ENCODE measurements at regions not wholly inside any gene's neighbourhood (a gene's known extent, or its start where the extent isn't known, plus 50 kb on each side); places are given as distances from the start of the nearest gene placed in this dataset.

DNA sequence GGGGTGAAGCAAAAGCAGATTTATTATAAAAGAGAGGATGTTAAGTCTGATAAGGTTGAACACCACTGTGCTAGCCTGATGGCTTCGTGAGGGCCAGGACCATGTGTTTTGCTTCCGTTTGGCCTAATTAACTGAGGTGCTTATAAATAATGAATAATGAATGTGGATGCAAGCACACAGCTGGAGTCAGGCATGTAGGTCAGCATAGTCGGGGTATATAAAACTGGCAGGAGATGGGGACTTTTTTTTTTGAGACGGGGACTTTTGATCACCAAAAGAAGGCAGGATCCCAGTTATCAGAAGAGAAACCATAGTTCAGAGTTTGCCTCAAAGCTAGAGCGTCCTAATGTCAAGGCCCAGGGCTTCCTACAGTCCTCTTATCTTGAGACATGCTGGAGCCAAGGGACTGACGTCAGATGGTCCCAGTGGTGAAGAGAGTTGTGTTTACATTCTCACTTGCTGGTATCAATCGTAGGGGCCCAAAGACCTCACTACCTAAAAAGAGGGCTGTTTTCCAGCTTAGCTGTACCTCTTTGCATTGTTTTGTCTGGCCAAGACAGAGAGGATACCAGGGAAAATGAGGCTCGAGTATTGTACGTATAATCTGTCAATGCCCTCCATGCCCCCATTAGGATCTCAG is 50.4 kb downstream of the RTL9 start:
- no peak overlapping the region for H3K27ac ChIP-seq
- no peaks in the 10 kb centered on the region for H3K36me3 ChIP-seq
- H3K4me1 ChIP-seq = peaks cover 4% of the 10 kb centered on the region
- no peak for DNase-seq
- no peaks in the 10 kb centered on the region for H3K27me3 ChIP-seq
- no peak overlapping the region for H3K4me3 ChIP-seq
- H3K9me3 ChIP-seq (replicated peaks) = no peaks in the 10 kb centered on the region

DNA sequence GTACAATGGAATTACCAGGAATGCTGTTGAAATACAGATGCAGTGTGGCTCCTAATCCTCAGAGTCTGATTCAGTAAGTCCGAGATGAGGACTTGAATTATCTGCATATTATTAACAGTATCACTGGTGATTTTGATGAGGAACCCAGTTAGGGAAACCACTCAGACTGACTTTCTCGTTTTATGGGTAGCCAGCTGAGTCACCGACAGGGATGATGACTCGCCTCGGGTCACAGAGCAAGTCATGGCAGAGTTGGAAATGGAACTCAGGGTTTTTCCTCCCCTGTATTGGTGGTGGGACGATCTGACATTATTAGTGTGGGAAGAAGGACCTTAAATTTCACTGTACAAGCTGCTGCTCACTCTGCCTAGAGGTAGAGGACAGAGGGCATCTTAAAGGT is 51.3 kb downstream of the RTL9 start:
- DNase-seq = no peak
- H3K4me1 ChIP-seq = peaks cover 4% of the 10 kb centered on the region
- no peak overlapping the region for H3K27ac ChIP-seq

DNA sequence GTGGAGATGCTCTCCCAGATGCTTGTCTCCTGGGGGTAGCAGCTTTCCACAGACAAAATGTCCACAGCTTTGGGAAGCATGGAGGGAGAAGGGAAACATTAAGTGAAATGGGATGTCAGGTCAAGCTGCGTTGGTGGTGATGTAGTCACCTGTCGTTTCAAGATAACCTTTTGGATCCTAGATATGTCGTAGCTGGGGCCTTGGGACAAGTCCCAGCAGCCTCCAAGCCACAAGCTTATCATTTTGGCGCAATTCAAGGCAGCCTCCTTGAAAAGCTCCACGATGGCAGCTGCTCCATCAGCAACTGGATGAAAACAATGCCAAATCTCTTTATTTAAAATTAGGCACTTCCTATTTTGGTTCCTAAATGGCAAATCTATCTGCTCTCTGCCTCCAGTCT is 52.0 kb downstream of the RTL9 start:
- no peak overlapping the region for H3K4me3 ChIP-seq

More for the DNA sequence above, 51.3 kb downstream of the RTL9 start:
- Histone ChIP-seq H3K27me3 (no peaks in the 10 kb centered on the region), H3K36me3 (no peaks in the 10 kb centered on the region), H3K9me3 (replicated peaks) (no peaks in the 10 kb centered on the region), H3K4me3 (no peak overlapping the region)

DNA sequence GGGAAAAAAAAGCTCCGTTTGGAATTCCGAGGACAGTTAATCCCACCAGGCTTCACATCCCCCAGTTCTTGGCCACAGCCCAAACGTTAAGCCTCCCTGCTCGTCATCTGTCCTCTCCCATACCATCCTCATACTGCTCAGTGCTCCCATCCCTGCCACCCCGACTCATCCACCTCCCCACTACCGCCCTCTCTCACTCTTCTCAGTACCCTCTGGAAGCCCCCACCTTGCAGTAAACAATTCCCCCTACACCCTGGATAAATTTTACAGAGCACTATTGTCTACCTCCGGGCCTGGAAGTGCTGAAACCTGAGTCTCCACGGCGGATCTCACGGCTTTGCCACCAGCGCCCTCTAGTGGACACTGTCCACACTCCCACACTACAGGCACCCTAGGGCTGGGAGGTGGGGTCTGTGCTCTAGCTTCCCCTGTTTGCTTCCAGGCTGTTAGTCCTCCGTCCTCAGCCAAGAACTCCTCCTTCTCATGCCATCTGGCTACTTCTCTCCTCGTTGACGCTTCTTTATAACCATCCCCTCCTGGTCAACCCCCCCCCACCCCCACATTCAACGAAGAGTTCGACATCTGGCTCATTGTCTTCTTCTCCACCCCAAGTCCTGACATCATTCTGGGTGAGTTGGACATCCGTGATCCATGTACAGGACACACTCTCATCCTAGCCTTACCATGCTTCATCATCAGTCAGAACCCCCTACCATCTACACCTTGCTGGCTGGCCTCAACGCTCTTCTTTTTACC is 54.5 kb downstream of the RTL9 start:
- Histone ChIP-seq H3K4me3 (peak overlapping the region; percentile 59), H3K36me3 (no peaks in the 10 kb centered on the region), H3K27ac (peak overlapping the region; percentile 41; the same call in 1 of the 2 replicates), H3K4me1 (peaks cover 4% of the 10 kb centered on the region), H3K9me3 (replicated peaks) (no peaks in the 10 kb centered on the region), H3K27me3 (no peaks in the 10 kb centered on the region)
- peak; percentile 67 to 87 for DNase-seq

More for the DNA sequence above, 52.0 kb downstream of the RTL9 start:
- no peaks in the 10 kb centered on the region for H3K36me3 ChIP-seq
- peaks cover 4% of the 10 kb centered on the region for H3K4me1 ChIP-seq
- H3K9me3 ChIP-seq (replicated peaks) = no peaks in the 10 kb centered on the region
- H3K27me3 ChIP-seq = no peaks in the 10 kb centered on the region
- H3K27ac ChIP-seq = no peak overlapping the region
- no peak for DNase-seq

DNA sequence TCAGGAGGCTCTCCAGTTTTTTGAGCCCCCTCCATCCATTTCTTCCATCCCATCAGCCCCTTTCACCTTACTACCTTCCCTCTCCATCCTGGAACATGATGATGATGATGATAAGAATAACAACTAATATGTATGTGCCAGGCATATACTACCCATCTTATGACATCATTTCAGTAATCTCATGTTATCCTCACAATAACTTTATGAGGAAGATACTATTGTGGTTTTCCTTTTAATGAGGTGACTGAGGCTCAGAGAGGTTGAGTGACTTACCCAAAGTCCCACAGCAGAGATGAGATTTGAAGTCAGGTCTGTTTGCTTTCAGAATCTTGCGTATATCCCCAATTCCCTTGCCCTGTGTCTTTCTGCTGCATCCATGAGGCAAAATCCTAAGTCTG is 55.1 kb downstream of the RTL9 start:
- H3K27ac ChIP-seq = no peak overlapping the region
- no peak for DNase-seq
- no peaks in the 10 kb centered on the region for H3K9me3 ChIP-seq (replicated peaks)
- no peaks in the 10 kb centered on the region for H3K36me3 ChIP-seq
- H3K4me3 ChIP-seq = no peak overlapping the region
- peaks cover 4% of the 10 kb centered on the region for H3K4me1 ChIP-seq
- H3K27me3 ChIP-seq = no peaks in the 10 kb centered on the region

DNA sequence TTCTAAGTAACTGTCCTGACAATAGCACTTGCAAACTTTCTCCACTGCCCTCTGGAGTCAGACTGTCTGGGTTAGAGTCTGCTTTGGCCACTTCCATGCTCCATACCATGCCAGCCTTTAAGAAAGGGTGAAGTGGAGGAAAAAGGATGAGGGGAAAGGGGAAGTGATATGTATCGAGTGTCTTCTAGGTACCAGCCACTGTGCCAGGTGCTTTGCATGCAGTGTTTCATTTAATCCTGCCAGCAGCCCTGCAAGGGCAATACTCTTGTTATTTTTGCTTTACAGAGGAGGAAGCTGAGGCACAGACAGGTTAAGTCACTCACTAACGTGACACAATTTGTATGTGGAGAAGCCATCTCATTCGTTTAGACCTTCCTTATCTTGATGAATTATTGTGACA is 55.6 kb downstream of the RTL9 start:
- no peak overlapping the region for H3K4me3 ChIP-seq
- H3K9me3 ChIP-seq (replicated peaks) = no peaks in the 10 kb centered on the region
- DNase-seq = no peak
- peaks cover 6% of the 10 kb centered on the region for H3K4me1 ChIP-seq
- no peak overlapping the region for H3K27ac ChIP-seq
- no peaks in the 10 kb centered on the region for H3K27me3 ChIP-seq
- H3K36me3 ChIP-seq = no peaks in the 10 kb centered on the region

DNA sequence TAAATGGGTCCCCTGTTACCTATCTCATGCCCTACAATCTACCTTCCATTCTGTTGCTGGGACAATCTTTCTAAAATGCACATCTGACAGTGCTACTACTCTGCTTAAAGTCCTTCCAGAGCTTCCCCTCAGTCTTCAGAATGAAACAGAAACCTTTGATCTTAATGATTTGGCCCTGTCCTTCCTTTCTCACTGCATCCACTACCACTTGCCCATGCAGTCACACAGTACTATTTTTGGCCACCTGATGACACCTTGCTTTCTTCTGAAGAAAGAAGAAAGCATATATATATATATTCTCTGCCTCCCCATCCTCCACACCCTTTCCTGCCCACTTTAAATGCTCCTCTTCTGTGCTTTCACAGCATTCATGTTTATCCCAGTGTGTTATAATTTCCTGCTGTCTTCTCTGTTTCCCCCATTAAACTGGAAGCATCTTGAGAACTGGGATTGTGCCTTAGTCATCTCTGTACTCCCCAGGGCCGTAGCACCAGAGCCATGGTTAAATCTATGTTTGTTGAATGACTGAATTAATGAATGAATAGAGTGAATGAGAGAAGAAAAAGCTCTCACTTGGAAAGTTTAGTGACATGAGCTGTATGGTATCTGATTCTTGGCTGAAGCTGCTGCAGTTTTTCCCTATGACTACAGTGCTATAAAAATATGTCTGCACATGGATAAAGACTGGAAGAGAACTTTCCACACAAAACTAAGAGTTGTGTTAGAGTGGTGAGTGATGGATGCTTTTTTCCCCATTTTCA is 56.2 kb downstream of the RTL9 start:
- Histone ChIP-seq H3K4me3 (no peak overlapping the region), H3K27me3 (no peaks in the 10 kb centered on the region), H3K27ac (no peak overlapping the region), H3K9me3 (replicated peaks) (no peaks in the 10 kb centered on the region), H3K4me1 (peaks cover 11% of the 10 kb centered on the region), H3K36me3 (no peaks in the 10 kb centered on the region)
- no peak for DNase-seq

DNA sequence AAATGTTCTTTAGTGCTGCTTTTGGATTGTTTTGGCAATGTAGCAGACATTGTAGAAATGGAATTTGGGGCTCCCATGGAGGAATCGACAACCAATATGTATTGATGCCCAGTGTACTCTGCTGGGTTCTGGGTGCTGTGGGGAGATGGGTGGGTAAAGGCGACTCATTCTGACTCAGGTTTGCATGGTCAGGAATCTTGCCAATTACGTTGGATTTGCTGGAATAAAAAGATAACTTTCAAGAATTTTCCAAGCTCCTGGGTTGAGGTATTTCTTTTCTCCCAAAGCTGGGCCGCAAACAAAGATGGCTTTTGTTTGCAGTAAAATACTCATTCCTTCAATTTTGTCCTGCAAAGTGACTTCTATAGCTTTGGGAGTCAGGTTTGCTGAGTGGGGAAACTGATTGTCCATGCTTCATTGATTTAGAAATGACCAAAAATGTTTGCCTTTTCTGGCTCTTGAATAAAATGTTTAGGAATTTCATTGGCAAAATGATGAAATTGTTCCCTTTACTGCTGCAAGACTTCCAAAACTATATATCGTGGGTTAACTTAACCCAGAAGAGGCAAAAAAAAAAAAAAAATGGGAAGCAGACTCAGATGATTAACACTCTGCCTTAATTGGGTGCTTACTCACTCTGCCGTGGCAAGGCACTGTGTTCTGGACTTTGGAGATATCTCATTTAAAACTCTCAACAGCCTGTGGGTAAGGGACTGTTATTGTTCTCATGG is 57.0 kb downstream of the RTL9 start:
- Histone ChIP-seq H3K27ac (no peak overlapping the region), H3K36me3 (no peaks in the 10 kb centered on the region), H3K27me3 (no peaks in the 10 kb centered on the region), H3K4me1 (peaks cover 17% of the 10 kb centered on the region), H3K4me3 (no peak overlapping the region), H3K9me3 (replicated peaks) (no peaks in the 10 kb centered on the region)
- DNase-seq = no peak

DNA sequence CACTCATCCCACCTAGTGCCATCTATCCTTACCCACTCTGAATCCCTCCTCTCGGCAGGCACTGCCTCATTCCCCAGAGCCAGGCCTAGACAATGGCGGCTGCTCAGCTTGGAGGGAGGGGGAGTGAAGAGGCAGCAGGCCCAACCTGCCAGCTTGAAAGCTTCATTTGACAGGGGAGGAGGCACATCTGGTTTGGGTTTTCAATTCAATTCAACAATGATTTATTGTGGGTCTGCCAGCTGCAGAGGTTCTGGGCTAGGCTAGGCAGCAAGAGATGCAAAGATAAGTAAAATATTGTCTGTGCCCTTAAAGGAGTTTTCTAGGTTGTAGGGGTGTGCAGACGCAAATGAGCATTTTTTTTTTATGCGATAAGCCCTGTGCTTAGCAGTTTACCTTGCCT is 58.5 kb downstream of the RTL9 start:
- Histone ChIP-seq H3K4me1 (peaks cover 29% of the 10 kb centered on the region), H3K9me3 (replicated peaks) (no peaks in the 10 kb centered on the region), H3K27ac (no peak overlapping the region), H3K4me3 (no peak overlapping the region), H3K27me3 (no peaks in the 10 kb centered on the region), H3K36me3 (no peaks in the 10 kb centered on the region)
- DNase-seq = no peak

DNA sequence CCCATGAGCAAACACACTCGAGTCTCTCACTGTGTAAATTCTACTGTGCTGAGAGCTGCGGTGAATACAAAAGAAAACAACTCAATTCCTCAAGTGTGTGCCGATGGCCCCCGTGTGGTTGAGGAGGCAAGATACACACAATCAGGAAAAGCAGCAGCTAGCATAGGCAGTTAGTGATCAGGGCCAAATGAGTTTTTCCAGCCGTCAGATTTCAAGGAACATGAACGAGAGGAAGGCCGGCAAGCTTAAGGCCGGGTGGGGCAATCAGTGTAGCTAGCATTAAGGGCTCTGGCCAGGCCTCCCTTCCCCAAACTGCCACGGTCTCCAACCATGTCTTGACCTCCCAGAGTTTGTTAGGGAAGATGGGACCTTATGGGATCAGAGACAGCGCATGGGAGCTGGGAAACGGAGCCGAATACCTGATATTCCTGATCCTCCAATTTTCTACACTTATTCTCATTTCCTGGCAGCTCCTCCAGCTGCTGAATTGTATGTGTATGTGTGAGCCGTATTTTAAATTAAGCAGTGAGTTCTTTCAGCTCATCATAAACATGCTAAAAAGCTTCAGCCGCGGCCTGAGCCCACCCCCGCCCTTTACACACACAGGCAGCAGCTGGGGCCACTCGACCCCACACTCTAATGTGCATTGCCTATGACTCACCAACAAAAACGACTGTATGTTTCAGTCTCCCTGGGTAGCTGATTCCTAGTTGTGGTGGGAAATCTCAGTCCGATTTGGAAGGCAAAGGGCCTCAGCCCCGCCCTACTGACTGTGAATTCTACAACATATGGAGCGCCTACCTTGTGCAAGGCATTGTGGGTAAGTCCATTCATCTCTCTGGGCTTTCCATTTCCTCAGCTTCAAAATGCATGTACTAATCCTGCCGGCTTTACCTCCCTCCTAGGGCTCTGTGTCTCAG is 59.9 kb downstream of the RTL9 start:
- Histone ChIP-seq H3K4me3 (peak overlapping the region; percentile 55), H3K27ac (peak overlapping the region; percentile 94)
- peak; percentile 86 to 93 for DNase-seq

DNA sequence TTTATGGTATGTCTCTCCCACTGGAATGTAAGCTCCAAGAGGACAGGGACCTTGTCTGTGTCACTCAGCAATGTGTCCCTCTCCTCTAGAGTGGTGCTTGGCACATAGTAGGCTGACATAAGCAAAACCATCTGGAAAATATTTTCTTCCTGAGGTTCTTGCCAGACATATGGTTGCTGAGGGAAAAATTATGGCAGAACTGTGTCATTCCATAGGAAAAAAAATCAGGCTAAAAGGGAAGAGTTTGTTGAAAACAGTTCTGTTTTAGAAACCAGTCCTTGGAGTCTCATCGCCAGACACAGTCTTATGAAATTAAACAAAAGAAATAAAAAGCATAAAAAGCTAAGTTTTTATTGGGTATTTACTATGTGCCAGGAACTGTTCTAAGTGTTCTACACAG is 60.9 kb downstream of the RTL9 start:
- H3K27ac ChIP-seq = peak overlapping the region; percentile 94

More for the DNA sequence above, 59.9 kb downstream of the RTL9 start:
- peaks cover 33% of the 10 kb centered on the region for H3K4me1 ChIP-seq
- H3K36me3 ChIP-seq = no peaks in the 10 kb centered on the region
- no peaks in the 10 kb centered on the region for H3K9me3 ChIP-seq (replicated peaks)
- no peaks in the 10 kb centered on the region for H3K27me3 ChIP-seq

DNA sequence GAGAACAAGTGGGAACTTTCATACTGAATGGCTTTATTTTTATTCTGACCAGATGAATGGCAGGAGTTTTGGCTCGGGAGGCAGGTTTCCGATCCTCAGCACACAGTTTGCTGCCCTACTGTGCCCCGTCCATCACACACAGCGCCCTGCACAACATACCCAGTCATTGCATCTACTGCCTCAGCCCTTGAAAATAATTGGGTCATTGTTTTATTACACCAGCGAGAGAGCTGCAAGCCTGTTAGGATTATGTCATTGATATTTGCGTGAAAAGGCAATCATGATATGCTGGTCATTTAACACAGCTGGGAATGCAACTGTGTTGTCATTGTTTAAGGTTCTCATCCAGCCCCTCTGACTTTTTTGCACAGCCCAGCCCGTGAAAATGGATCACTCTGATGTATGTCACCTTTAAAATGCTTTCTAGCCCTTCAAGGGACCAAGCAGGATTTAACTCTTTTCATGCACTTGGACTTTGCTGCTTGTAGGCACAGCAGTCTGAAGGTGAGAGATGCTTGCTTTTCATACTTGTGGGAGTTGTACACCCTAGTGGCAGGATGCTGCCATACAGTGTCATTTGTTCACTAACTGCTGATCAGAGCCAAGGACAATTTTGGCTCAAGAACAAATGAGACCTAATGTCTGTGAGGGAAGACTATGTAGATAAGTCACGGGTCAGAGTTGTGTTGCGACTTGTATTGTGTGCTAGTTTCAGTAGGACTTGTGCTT is 62.3 kb downstream of the RTL9 start:
- no peaks in the 10 kb centered on the region for H3K9me3 ChIP-seq (replicated peaks)
- peak overlapping the region; percentile 59 for H3K27ac ChIP-seq
- no peaks in the 10 kb centered on the region for H3K27me3 ChIP-seq
- peaks cover 33% of the 10 kb centered on the region for H3K4me1 ChIP-seq
- DNase-seq = peak; percentile 44 to 75
- H3K4me3 ChIP-seq = peak overlapping the region; percentile 13; the same call in 1 of the 2 replicates
- H3K36me3 ChIP-seq = no peaks in the 10 kb centered on the region

More for the DNA sequence above, 60.9 kb downstream of the RTL9 start:
- H3K27me3 ChIP-seq = no peaks in the 10 kb centered on the region
- no peaks in the 10 kb centered on the region for H3K9me3 ChIP-seq (replicated peaks)
- DNase-seq = no peak
- no peaks in the 10 kb centered on the region for H3K36me3 ChIP-seq
- H3K4me1 ChIP-seq = peaks cover 33% of the 10 kb centered on the region
- peak overlapping the region; percentile 55 for H3K4me3 ChIP-seq
